RWPE2 (cell line): ENCODE measurements at regions not wholly inside any gene's neighbourhood (a gene's known extent, or its start where the extent isn't known, plus 50 kb on each side); places are given as distances from the start of the nearest gene placed in this dataset.

Experiments
- ATAC-seq: fragments of 200-7000 bp; cut with Tn5 transposase; 3 replicates; pipeline ENCODE4 v1.9.1; 2021; ENCODE audit warnings: low read depth
- DNase-seq: peaks from one replicate; pipeline ENCODE4 v3.0.0-alpha.2; 2020; ENCODE audit warnings: low spot score
- H3K27ac ChIP-seq: fragments of 450-650 bp; 2 replicates; pipeline ENCODE4 v1.5.1; 2017; ENCODE audit warnings: mild to moderate bottlenecking; ENCODE audit not compliant: poor library complexity, severe bottlenecking
- H3K27me3 ChIP-seq: fragments of 250-450 bp; sonication (Bioruptor Pico); 2 replicates; pipeline ENCODE4 v1.5.1; 2021; ENCODE audit warnings: mild to moderate bottlenecking, moderate library complexity; ENCODE audit not compliant: insufficient read depth, poor library complexity, severe bottlenecking
- H3K36me3 ChIP-seq: fragments of 250-450 bp; sonication (Bioruptor Pico); 2 replicates; pipeline ENCODE4 v1.5.1; 2020; ENCODE audit warnings: low read depth, mild to moderate bottlenecking, moderate library complexity
- H3K4me1 ChIP-seq: fragments of 250-450 bp; sonication (Bioruptor Pico); 2 replicates; pipeline ENCODE4 v1.5.1; 2021; ENCODE audit warnings: mild to moderate bottlenecking, moderate library complexity; ENCODE audit not compliant: insufficient read depth, poor library complexity, severe bottlenecking
- H3K4me3 ChIP-seq: fragments of 250-450 bp; sonication (Bioruptor Pico); 2 replicates; pipeline ENCODE4 v1.5.1; 2021; ENCODE audit warnings: mild to moderate bottlenecking, moderate library complexity; ENCODE audit not compliant: severe bottlenecking
- H3K9me3 ChIP-seq: fragments of 250-450 bp; sonication (Bioruptor Pico); 2 replicates; pipeline ENCODE4 v1.5.1; 2021; ENCODE audit warnings: mild to moderate bottlenecking, moderate library complexity; ENCODE audit not compliant: severe bottlenecking
- CTCF ChIP-seq: fragments of 450-650 bp; IDR thresholded peaks from one replicate; pipeline ENCODE4 v1.5.1; 2017; ENCODE audit warnings: mild to moderate bottlenecking, moderate library complexity; ENCODE audit not compliant: poor library complexity, severe bottlenecking

- Histone ChIP-seq H3K27ac (no peak overlapping the region), H3K9me3 (no peaks in the 10 kb centered on the region), H3K36me3 (no peaks in the 10 kb centered on the region), H3K4me3 (no peak overlapping the region), H3K4me1 (peaks cover 14% of the 10 kb centered on the region), H3K27me3 (no peaks in the 10 kb centered on the region)
- no peak for DNase-seq
- no peak for TF ChIP-seq CTCF
- ATAC-seq = no peak
Measured at GRCh38 chr10:110443239-110444003, 54.3 kb upstream of the DUSP5 start.

GRCh38 chr10:110444004-110444337 lies 53.7 kb upstream of the DUSP5 start:
- DNase-seq (no peak), ATAC-seq (no peak)
- no peak for TF ChIP-seq CTCF
- Histone ChIP-seq H3K27ac (no peak overlapping the region), H3K36me3 (no peaks in the 10 kb centered on the region), H3K27me3 (no peaks in the 10 kb centered on the region), H3K4me3 (no peak overlapping the region), H3K9me3 (peaks cover under 1% of the 10 kb centered on the region), H3K4me1 (peaks cover 14% of the 10 kb centered on the region)

DNA sequence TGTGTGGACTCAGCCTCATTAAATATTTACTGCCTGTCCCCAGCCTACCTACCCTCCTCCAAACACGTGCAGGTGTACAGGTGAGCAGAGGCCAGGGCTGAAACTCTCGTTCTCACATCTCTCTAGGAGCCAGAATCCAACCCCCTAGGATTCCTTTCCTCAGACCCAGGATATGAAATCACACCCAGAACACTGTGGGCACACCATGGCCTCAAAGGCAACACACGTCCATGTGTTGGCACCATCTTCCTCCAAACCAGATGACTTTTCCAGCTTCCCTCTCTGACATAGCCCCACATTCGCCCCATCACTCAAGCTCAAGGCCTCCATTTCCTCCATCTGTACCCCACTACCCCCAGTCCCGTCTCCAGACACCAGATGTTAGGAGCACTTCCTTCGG lies 51.8 kb upstream of the DUSP5 start:
- Histone ChIP-seq H3K9me3 (peaks cover 2% of the 10 kb centered on the region), H3K36me3 (no peaks in the 10 kb centered on the region), H3K4me3 (no peak overlapping the region), H3K4me1 (peaks cover 14% of the 10 kb centered on the region), H3K27me3 (no peaks in the 10 kb centered on the region), H3K27ac (no peak overlapping the region)
- DNase-seq = no peak
- ATAC-seq = no peak
- TF ChIP-seq CTCF = no peak

- H3K9me3 ChIP-seq = peaks cover 2% of the 10 kb centered on the region
- ATAC-seq = no peak
- no peaks in the 10 kb centered on the region for H3K27me3 ChIP-seq
- peaks cover 14% of the 10 kb centered on the region for H3K4me1 ChIP-seq
- H3K36me3 ChIP-seq = no peaks in the 10 kb centered on the region
- TF ChIP-seq CTCF = no peak
- DNase-seq = no peak
- H3K27ac ChIP-seq = peak overlapping the region; percentile 82
- H3K4me3 ChIP-seq = no peak overlapping the region
Measured at GRCh38 chr10:110446277-110446676, 51.4 kb upstream of the DUSP5 start.

- Histone ChIP-seq H3K36me3 (no peaks in the 10 kb centered on the region), H3K9me3 (peaks cover 2% of the 10 kb centered on the region), H3K4me1 (peaks cover 14% of the 10 kb centered on the region), H3K27me3 (no peaks in the 10 kb centered on the region), H3K27ac (peak overlapping the region; percentile 82), H3K4me3 (no peak overlapping the region)
- TF ChIP-seq CTCF = peak; percentile 14
- peak; percentile 80 for DNase-seq
- peak; percentile 98 for ATAC-seq
Measured at GRCh38 chr10:110446954-110447608, 50.6 kb upstream of the DUSP5 start.
